ENCODE measurements at regions not wholly inside any gene's neighbourhood (a gene's known extent, or its start where the extent isn't known, plus 50 kb on each side); places are given as distances from the start of the nearest gene placed in this dataset.
A peak's percentile ranks its signal among the peaks of the same experiment; 100 is the strongest.
"Not testable (repeated sequence)": the region's sequence is repeated elsewhere in the genome, so short reads cannot be mapped to it uniquely, and the experiment has no call there.

DNA sequence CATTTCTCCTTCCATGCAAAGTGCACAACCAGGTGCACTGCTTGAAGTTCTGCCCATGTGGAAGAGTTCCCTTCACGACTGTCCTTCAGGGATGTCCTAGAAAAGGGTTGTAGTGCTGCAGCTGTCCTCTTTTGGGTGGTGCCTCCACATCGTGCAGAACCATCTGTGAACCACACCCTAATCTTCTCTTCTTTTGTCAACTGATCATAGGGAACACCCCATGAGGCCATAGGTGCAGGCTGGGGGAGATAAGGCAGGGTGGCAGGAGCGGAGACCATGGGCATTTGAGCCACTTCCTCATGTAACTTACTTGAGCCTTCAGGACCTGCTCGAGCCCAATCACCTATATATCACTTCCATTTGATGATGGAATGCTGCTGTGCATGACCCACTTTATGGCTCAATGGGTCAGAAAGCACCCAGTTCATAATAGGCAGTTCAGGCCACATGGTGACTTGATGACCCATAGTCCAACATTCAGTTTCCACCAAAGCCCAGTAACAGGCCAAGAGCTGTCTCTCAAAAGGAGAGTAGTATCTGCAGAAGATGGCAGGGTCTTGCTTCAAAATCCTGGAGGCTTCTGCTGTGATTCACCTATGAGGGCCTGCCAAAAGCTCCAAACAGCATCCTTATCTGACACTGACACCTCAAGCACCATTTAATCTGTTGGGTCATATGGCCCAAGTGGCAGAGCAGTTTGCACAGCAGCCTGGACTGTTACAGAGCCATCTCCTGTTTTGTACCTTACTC, 84.7 kb upstream of the CYRIA start:
- DNase-seq (ENCODE audit: low read depth): no peak

DNA sequence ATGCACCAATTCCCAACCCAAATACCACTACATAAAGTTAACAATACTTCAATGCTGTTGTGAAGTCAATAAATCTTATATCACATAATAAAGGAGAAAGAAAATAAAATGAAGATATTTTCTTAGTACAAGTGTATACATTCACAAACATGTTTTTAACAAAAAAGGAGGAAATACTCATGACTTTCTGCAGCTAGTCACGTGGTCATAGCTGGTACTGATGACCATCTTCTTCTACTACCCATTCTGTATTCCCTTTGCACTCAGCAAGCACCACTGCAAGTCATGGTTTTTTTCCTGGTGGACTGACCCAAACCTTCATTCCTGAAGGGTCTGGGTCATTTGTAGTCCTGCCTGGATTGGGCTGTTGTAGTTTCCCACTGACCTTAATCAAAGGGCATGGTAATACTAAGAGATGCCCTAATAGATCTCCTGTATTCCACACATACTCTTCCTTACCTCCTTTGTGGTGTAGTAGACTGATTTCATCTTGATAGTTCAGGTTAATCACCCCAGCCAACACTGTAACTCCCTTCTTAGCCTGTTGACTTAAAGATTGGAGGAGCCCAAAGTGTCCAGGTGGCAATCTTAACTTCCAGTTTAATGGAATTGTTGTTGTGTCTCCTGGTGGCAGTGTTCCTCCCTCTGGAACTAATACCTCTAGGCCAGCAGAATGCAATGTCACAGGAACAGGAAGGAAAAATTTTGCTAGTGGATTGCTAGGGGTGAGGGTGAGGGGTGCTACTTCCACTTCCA, 83.1 kb upstream of the CYRIA start:
- not testable (repeated sequence) for DNase-seq (ENCODE audit: low read depth)

DNA sequence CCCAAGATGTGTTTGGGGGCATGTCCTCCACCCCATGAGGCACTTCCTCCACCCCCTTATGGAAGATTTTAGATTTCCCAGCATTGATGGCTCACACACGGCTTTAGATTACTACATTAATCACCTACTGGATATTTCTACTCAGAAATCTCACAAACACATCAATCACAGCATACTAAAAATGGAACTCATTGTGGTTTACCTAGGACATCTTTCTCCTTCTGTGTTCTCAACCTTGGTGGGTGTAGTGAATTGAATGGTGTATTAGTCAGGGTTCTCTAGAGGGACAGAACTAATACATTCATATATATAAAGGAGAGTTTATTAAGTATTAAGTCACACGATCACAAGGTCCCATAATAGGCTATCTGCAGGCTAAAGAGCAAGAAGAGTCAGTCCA, 82.1 kb upstream of the CYRIA start:
- no peak for DNase-seq (ENCODE audit: low read depth)

DNA sequence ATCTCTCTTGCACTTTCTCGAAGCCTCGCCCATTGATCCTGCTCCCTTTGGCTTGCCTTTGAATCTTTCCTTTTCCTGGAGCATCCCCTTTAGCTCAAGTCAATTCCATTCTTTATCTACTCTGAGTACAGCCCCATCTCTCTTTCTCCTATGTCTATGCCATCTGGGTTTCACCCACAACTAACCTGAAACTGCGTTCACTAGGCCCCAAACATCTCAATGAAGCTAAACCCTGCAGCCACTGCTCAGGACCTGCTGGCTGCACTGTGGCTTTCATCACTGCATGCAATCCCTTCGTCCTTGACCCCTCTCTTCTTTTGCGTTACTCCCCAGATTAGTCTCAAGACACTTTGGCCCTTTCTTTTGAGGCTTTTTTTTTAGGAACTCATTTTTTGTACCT, 81.6 kb upstream of the CYRIA start:
- no peak for DNase-seq (ENCODE audit: low read depth)

DNA sequence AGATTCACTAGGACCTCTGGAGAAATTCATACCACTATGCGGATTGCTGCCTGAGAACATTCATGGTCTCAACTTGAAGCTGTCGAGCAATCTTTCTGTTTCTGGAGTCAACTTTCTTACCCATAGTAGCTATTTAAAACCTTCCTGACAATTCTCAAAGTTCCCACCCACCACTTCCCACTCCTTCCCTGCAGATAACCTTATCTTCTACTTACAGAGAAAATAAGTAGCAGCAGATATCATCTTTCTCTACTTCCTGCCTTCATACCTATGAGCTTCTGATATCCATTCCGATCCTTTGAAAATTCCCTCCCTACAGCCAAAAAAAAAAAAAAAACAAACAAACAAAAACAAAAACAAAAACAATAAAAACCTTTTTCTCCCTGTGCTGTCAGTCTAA, 81.2 kb upstream of the CYRIA start:
- DNase-seq (ENCODE audit: low read depth): no peak

DNA sequence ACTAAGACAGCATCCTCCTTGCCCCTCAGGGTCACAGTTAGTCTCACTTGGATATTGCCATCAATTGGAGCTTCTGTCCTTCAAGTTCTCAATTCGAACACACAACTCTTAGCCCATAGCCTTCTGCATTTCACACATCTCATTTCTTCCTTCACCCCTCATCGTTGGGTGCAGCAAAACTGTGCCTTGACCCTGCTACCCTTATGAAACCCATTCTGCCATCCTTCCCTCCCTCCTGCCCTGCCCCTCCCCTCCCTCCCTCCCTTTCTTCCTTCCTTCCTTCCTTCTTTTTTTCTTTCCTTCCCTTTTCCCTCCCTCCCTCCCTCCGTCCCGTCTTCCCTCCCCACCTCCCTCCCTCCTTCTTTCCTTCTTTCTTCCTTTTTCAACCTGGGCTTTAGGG, 80.7 kb upstream of the CYRIA start:
- no peak for DNase-seq (ENCODE audit: low read depth)

DNA sequence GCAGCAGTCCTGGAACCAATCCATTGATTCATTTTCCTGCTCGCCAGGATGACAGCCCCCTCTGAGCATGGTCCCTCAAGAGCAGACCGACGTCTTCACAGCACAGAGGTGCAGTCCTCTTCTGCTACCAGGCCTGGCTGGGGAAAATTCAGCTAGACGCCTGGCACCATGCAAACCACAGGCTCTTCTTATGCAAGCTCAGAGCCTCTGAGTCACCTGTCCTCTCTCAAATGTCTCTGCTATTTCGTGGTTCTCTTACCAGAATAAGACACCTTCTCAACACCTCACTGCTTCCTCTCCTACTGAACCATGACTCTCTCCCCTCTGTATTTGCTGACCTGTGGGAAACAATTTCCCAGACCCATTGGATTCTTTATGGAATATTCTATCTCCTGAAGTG, 79.8 kb upstream of the CYRIA start:
- no peak for DNase-seq (ENCODE audit: low read depth)

DNA sequence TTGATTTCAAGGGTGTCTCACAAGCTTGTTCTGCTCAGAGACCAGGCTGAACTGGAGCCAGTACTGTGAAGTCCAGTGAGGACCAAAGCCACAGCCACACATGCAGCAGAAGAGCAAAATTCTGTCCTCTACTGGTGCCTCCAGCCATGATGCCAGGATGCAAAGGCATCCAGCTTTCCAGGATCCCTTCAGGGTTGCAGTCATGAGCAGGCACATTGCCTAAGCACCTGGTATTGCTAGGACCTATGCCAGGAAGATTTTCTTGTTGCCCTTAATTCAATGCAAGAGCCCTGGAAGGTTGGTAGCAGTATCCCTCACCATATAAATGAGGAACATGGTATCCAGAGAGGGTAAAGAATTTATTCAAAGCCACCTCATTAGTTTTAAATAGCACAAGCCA, 78.9 kb upstream of the CYRIA start:
- no peak for DNase-seq (ENCODE audit: low read depth)

DNA sequence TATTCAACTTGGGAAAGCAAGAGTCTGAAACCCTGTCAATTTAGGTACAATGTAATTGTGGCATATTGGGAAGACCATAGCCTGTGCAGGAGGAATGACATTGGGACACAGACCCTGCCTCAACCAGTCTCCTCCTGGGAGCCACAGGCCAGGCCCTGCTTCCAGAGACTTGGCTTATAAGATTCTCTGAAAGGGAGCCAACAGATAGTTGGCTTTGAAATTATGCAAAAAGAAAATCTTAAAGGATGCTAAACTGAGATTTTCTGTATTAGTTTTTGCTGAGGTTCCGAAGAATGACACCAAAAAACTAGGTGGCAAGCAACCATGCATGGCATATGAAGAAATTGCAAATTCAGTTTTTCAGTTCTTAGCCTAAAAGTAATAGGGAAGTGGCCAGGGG, 76.4 kb upstream of the CYRIA start:
- no peak for DNase-seq (ENCODE audit: low read depth)

DNA sequence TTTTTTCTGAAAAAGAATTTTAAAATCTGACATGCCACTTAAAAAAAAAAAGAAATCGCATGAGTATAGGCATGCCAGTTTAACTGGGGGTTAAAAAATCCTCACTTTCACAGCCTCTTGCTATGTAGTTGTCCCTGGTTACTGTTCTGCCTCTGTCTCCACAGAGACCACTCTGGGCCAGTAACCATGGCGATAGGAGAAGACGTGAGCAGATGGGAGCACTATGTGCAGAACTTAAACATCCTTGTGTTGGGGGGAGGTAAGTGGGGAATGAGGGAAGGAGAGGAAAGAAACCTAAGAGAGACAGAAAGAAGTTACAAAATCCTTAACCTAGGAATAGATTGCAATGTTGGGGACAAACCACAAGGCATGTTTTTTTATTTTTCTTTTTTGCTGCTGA, 75.9 kb upstream of the CYRIA start:
- no peak for DNase-seq (ENCODE audit: low read depth)

DNA sequence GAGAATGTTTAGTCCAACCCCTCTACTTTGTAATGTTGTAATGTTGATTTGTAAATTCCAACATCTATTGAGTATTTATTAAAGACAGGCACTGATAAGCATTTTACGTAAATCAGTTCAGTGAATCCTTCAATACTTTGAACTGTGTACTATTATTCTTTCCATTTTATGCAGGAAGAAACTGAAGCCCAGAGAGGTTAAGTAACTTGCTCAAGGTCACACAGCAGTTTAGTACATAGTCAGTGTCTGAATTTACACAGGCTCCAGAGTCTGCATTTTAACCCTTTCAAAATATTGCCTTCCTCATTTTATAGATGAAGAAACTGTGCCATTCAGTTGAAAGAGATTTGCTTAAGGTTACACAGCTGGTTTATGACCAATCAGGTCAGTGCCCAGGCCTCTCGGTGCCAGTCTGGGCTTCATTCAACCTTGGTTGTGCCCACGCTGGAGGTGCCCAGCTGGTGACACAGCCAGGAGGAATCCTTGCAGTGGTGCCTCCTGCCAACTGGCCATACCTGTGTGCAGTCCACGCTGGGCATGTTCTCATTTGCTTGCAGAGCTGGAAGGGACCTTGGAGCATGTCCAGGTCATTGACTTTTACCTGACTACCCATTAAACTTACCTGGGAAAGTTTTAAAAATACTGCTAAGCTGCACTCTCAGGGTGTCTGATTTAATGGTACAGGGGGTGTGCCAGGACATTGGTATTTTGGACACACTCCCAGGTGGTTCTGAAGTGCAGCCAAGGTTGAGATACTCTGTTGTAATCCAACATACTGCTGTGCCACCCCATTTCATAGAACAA, 74.3 kb upstream of the CYRIA start:
- DNase-seq (ENCODE audit: low read depth): no peak

DNA sequence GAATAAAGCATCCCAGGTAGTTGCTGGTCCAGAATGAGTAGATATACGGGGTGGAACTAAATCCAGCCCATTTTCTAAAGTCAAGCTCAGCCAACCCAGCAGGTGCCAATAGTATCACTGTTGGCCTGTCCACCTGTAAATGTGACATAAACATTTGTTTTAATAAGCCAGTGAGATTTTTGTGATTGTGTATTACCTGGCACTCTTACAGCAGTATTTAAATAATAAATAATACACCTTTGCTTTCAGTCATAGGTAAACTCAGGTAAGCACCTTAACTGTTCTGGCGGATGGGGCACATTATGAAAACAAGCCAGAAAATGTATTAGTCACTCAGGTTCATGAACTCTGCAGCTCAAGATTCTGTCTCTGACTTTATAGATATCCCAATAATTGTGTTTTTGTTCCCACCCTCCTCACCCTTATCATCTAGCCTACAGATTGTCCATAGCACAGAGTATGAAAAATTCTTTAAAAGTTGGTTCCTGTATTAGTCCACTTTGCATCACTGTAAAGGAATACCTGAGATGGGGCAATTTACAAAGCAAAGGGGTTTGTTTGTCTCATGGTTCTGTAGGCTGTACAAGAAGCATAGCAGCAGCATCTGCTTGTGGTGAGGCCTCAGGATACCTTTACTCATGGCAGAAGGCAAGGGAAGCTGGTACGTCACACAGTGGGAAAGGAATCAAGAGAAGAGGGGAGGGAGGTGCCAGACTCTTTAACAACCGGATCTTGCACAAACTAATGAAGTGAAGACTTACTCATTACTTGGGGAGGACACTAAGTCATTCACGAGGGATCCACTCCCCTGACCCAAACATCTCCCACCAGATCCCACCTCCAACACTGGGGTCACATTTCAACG, 73.0 kb upstream of the CYRIA start:
- no peak for DNase-seq (ENCODE audit: low read depth)

DNA sequence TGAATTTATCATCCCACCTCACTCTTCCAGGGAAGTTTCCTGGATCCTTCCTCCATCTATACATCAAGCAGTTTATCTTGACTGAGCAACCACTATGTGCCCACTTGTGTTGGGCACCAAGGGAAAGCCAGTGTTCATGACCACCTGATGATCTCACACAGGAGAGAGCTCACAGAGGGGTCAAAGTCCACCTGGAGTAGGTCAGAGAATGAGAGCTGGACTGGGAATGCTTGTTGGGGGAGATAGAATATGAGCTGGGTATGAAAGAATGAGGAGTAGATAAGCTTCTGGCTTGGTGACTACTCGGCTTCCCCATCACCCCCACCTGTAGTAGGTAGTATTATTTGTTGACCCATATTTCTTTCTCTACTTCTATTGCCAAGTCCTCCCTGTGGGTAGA, 72.2 kb upstream of the CYRIA start:
- no peak for DNase-seq (ENCODE audit: low read depth)

DNA sequence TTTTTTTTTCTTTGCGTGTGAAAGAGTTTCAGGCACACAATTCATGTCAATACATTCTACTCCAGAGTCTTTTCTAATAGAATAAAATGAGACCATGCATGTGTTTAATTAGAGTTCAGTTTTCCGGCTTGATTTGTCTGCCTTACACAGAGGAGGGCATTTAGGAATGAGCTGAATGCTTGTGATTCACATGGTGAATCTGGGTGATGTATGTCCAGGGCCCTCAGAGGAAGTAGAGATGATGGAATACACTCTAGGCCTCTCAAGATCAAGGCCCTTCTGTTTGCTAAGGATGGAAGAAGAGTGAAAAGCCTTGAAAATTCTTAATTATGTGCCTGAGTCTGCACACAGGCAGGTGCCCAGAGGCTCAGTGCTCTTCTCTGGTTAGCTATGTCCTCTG, 71.0 kb upstream of the CYRIA start:
- no peak for DNase-seq (ENCODE audit: low read depth)

DNA sequence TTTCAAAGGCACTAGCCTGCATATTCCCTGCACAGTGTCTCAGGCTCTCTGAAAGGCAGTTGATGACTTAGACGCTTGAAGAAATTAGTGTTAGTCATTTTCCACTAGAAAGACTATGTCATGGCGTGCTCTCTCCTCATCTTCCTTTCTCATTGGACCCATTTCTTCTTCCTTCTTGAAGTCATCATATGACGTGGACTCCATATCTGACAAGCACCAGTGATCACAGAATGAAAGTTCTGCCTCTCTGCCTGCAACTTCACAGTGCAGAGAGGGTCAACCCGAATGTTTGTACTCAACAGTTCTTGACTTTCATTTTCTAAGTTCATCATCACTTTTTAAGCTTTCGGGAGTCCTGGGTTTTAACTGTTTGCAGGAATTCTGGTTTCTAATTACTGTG, 63.7 kb upstream of the CYRIA start:
- no peak for DNase-seq (ENCODE audit: low read depth)

DNA sequence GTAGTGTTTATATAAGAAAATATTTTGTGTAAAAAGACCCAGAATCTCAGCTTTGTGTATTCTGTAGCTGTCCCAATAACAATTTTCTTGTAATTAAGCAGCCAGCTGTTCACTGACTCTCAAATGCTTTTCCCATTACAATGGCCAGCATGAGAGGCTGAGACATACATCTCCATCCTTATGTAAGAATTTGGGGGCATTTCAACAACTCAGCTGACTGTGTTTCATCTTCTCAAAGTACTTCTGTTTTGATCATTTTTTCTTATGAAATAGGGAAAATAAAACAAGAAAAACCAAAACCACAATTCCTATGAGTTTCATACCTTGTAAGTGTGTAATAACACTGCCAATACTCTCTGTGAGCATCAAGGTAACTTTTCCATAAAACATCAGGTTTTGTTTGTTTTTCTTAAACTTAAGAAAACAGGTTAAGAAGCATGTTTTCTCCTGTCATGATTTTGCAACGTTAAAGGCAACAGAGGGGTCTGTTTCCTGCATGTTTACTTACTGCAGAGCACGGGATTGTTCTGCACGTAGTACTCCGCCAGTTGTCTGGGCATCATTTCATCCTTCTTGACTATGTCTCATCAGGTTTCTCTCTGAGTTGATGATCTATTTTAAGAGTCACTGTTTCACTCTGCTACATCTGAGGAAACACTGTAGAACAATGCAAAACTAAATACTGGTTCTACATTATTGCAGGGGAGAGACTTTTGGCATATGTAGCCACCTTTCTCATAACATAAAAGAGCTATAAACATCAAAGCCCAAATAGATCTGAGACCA, 62.9 kb upstream of the CYRIA start:
- DNase-seq (ENCODE audit: low read depth): no peak

DNA sequence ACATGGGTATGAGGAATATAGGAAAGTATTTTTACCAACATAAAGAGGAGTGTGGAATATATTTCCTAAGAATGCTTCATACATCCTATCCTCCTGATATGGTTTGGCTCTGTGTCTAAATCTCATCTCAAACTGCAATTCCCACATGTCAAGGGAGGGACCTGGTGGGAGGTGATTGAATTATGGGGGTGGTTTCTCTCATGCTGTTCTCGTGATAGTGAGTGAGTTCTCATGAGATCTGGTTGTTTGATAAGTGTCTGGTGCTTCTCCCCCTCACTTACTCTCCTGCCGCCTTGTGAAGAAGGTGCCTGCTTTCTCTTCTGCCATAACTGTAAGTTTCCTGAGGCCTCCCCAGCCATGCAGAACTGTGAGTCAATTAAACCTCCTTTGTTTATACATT, 62.2 kb upstream of the CYRIA start:
- not testable (repeated sequence) for DNase-seq (ENCODE audit: low read depth)

DNA sequence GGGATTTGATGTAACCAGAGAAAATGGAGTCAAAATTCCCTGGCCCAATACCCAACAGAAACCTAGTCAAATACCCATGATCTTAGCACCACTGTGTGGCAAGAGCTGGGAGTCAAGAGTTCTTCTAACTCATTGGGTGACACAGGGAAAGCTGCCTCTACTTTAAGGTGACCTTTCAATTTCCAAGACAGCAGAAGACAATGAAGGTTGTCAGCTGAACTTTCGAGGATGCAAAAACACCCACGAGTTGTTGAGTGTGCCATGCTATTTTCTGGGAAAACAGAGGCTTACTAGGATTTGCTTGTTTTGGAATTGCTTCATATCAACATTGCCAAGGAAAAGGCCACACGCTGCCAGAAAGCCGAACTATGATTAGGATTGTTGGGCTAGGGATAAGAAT, 61.6 kb upstream of the CYRIA start:
- DNase-seq (ENCODE audit: low read depth): no peak

DNA sequence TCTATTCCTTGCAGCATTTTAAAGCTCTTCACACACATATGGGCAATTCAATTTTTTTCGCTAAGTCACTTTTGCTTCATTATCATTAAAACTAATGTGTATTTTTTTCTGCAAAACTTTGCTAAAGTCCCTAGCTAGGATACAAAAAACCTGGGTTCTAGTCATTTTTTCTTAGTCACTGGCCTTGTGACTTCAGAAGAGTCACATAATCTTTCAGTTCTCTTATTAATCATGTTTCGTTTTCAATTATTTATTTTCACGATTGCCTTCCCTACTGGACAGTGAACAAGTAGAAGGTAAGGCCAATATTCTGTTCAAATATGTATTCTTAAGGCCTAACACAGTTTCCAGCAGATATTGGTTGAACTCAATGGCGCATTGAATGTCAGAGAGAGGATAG, 60.9 kb upstream of the CYRIA start:
- no peak for DNase-seq (ENCODE audit: low read depth)

DNA sequence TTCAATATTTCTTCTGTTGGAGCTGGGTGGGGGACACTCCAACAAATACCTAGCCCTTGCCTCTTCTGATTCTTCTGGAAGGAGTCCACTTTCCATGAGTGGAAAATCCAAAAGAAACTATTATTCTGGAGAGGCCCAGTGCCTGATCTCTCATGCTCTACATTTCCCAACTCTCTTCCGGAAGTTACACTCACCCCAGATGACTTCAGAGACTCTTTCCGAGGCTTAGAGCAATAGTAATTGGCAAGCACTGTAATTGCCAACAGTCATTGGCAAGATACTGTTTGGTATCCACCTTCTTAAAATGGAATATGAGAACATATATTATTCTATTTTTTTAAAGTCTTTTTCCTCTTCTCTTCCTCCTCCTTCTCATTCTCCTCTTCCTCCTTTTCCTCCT, 60.5 kb upstream of the CYRIA start:
- DNase-seq (ENCODE audit: low read depth): no peak

DNA sequence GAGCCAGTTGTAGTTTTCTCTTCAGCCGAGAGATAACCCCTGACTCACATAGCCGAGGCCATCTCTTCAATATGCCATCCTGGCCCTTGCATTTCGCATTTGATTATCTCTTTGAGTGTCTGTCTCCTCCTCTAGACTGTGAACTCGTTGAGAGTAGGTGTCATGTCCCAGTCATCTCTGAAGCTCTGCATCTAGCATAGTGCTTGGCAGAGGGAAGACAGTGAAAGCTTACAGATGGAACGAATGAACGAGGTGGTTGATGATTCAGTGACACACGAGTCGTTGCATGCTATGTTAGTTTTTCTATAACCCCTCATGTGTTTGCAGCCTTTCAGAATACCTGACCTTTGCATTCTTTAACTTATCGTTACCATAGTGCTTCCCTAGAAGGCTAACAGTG, 59.9 kb upstream of the CYRIA start:
- peak; percentile 4 for DNase-seq (ENCODE audit: low read depth)
